ENCODE measurements at regions not wholly inside any gene's neighbourhood (a gene's known extent, or its start where the extent isn't known, plus 50 kb on each side); places are given as distances from the start of the nearest gene placed in this dataset.

- TF ChIP-seq CTCF (IDR thresholded peaks at IDR 0.05), result no peak
These were observed 146.9 kb upstream of the SLC10A2 start for GRCh38 chr13:103213152-103213551.

GRCh38 chr13:103210348-103210747 is 144.1 kb upstream of the SLC10A2 start:
- no peak for TF ChIP-seq CTCF (IDR thresholded peaks at IDR 0.05)

- TF ChIP-seq CTCF (IDR thresholded peaks at IDR 0.05), result no peak
These were observed 137.6 kb upstream of the SLC10A2 start for GRCh38 chr13:103203735-103204330.

- no peak for TF ChIP-seq CTCF (IDR thresholded peaks at IDR 0.05)
These were observed 134.1 kb upstream of the SLC10A2 start for GRCh38 chr13:103200118-103200885.

- no peak for TF ChIP-seq CTCF (IDR thresholded peaks at IDR 0.05)
These were observed 133.3 kb upstream of the SLC10A2 start for GRCh38 chr13:103199380-103200088.

- no peak for TF ChIP-seq CTCF (IDR thresholded peaks at IDR 0.05)
These were observed 130.1 kb upstream of the SLC10A2 start for GRCh38 chr13:103196356-103196755.

- TF ChIP-seq CTCF (IDR thresholded peaks at IDR 0.05), result no peak
These were observed 129.5 kb upstream of the SLC10A2 start for GRCh38 chr13:103195762-103196161.
